ENCODE measurements at regions not wholly inside any gene's neighbourhood (a gene's known extent, or its start where the extent isn't known, plus 50 kb on each side); places are given as distances from the start of the nearest gene placed in this dataset.

- no peak for TF ChIP-seq CTCF (IDR thresholded peaks at IDR 0.05 in 2 of 3, conservative IDR thresholded peaks at IDR 0.05 in 1 of 3; ENCODE audit: borderline replicate concordance in 1 of 3, insufficient read depth in 1 of 3, low read depth in 2 of 3, low read length in 2 of 3)
- no peak for TF ChIP-seq EZH2 (IDR thresholded peaks at IDR 0.05)
- no peak for TF ChIP-seq REST (IDR thresholded peaks at IDR 0.05; ENCODE audit: low read depth)
- no peak for TF ChIP-seq POLR2AphosphoS5 (IDR thresholded peaks at IDR 0.05; ENCODE audit: low read depth, low read length)
- TF ChIP-seq POLR2A (IDR thresholded peaks at IDR 0.05; ENCODE audit: borderline replicate concordance, extremely low read depth, insufficient read depth, insufficient read length): no peak
- TF ChIP-seq EZH2phosphoT487 (IDR thresholded peaks at IDR 0.05; ENCODE audit: borderline replicate concordance): no peak
These were observed 605.1 kb upstream of the KLF4 start for GRCh38 chr9:108094676-108094993.

Data from HCT116 (cell line).